T-cell (primary cell): ENCODE measurements at regions not wholly inside any gene's neighbourhood (a gene's known extent, or its start where the extent isn't known, plus 50 kb on each side); places are given as distances from the start of the nearest gene placed in this dataset.
"Not testable (repeated sequence)": the region's sequence is repeated elsewhere in the genome, so short reads cannot be mapped to it uniquely, and the experiment has no call there.

Experiments
- ATAC-seq, 4 experiments: fragments of 200-7000 bp in 3 of 4; fragments of 150-1000 bp in 1 of 4; cut with Tn5 transposase; replicated peaks in 1 of 4; 1 replicate in 3 of 4; 2 replicates in 1 of 4; pipeline ENCODE4 v1.10.0; 2021; ENCODE audit warnings: moderate library complexity in 3 of 4, mild to moderate bottlenecking in 2 of 4, moderate number of reproducible peaks in 1 of 4
- CTCF ChIA-PET, 2 donors: fragments of 300-600 bp; sonication (Branson Sonifier 250); formaldehyde crosslinking; loops; one replicate each; lab custom pipeline; 2022; ENCODE audit warnings: antibody characterized with exemption in 2 of 2; lab: Charles Lee
- POLR2A ChIA-PET, 2 donors: fragments of 300-600 bp; sonication (Branson Sonifier 250); formaldehyde crosslinking; loops; one replicate each; lab custom pipeline; 2022; ENCODE audit warnings: antibody characterized with exemption in 2 of 2; lab: Charles Lee
- DNase-seq, 35 experiments: peaks; one replicate each; pipeline versions ENCODE4 v3.0.0 to v3.0.0-alpha.2; 2013 to 2023
- H3K27ac ChIP-seq: one replicate; pipeline ENCODE4 v1.5.1; 2013; ENCODE audit warnings: low read length
- H3K27me3 ChIP-seq, 2 experiments: replicated peaks in 1 of 2; 1 replicate in 1 of 2; 2 replicates in 1 of 2; pipeline versions ENCODE4 v1.6.1 to v1.7.0; 2013; ENCODE audit warnings: low read length in 1 of 2, mixed read lengths in 1 of 2; ENCODE audit not compliant: control insufficient read depth in 2 of 2, insufficient read depth in 2 of 2; ENCODE audit errors: extremely low read depth in 1 of 2
- H3K36me3 ChIP-seq, 2 donors: 1 replicate in 1 of 2; 2 replicates in 1 of 2; pipeline versions ENCODE4 v1.6.1 to v1.7.0; 2013; ENCODE audit warnings: low read length in 1 of 2; ENCODE audit not compliant: control insufficient read depth in 2 of 2, insufficient read depth in 1 of 2; ENCODE audit errors: extremely low read depth in 1 of 2
- H3K4me1 ChIP-seq, 2 experiments: 1 replicate in 1 of 2; 2 replicates in 1 of 2; pipeline versions ENCODE4 v1.6.1 to v1.7.0; 2013; ENCODE audit warnings: low read length in 2 of 2, mixed read lengths in 1 of 2; ENCODE audit not compliant: insufficient read depth in 2 of 2, control insufficient read depth in 1 of 2; ENCODE audit errors: extremely low read depth in 1 of 2
- H3K4me3 ChIP-seq, 2 donors: 1 replicate in 1 of 2; 2 replicates in 1 of 2; pipeline versions ENCODE4 v1.5.1 to v1.7.0; 2013; ENCODE audit warnings: mild to moderate bottlenecking in 2 of 2, low read length in 1 of 2, moderate library complexity in 1 of 2; ENCODE audit not compliant: control insufficient read depth in 1 of 2; ENCODE audit errors: extremely low read depth in 1 of 2
- H3K9me3 ChIP-seq: 2 replicates; pipeline ENCODE4 v1.7.0; 2013
- H3K27ac Mint-ChIP-seq, 2 donors: one replicate each; pipeline ENCODE4 v1.8.0; 2020 to 2021; ENCODE audit warnings: mild to moderate bottlenecking in 2 of 2, mixed read lengths in 2 of 2
- H3K27me3 Mint-ChIP-seq, 2 donors: one replicate each; pipeline ENCODE4 v1.8.0; 2021 to 2022; ENCODE audit warnings: mixed read lengths in 2 of 2
- H3K36me3 Mint-ChIP-seq: one replicate; pipeline ENCODE4 v1.8.0; 2021; ENCODE audit warnings: mixed read lengths
- H3K4me1 Mint-ChIP-seq, 3 donors: one replicate each; pipeline ENCODE4 v1.8.0; 2020 to 2022; ENCODE audit warnings: mixed read lengths in 3 of 3, mild to moderate bottlenecking in 1 of 3
- H3K4me3 Mint-ChIP-seq, 3 donors: one replicate each; pipeline ENCODE4 v1.8.0; 2020 to 2022; ENCODE audit warnings: mild to moderate bottlenecking in 3 of 3, mixed read lengths in 3 of 3, moderate library complexity in 3 of 3
- H3K9me3 Mint-ChIP-seq, 3 donors: one replicate each; pipeline ENCODE4 v1.8.0; 2020 to 2022; ENCODE audit warnings: mixed read lengths in 3 of 3
- WGBS: methylation state at CpG from one replicate; pipeline ENCODE4 v1.1.5; 2013; ENCODE audit warnings: missing lambda C conversion rate; ENCODE audit not compliant: insufficient coverage; 5-methylcytosine and 5-hydroxymethylcytosine counted together

DNA sequence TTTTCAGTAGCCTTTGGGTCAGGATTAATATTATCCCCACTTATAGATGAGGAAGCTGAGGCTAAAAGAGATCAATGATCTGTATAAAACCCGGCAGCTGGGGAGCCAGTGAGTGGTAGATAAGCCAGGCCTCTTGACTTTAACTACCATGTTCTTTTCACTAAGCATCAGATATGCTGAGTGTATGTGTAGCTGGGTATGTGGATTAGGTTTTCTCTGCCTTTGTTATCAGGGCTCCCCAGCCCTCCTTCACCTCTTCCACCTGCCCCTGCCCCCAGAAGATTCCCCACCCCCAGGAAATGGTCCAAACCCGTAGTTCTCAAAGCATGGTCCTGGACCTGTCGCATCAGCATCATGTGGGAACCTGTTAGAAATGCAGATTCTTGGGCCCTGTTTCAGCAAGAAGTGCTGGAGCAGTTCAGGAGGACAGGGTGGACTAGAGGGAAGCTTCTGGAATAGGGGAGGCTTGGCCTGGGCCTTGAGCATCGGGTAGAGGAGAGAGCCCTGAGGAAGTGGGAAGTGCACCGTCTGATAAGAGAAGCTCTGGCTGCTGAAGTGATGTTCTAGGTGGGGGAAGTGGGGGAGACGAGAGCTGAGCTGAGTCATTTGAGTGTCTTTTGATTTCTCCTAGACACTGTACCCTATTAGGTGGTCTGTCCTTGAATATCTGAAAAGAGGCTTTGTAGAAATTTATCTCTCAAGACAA lies 101.3 kb downstream of the HIF1AN start:
- Mint-ChIP-seq H3K9me3 (no peaks in the 10 kb centered on the region), H3K27me3 (peaks cover 53 to 68% of the 10 kb centered on the region in 2 donors), H3K4me1 (no peaks in the 10 kb centered on the region), H3K4me3 (no peak overlapping the region), H3K36me3 (no peaks in the 10 kb centered on the region), H3K27ac (no peak overlapping the region)
- Histone ChIP-seq H3K9me3 (no peaks in the 10 kb centered on the region), H3K27me3 (peaks cover 8 to 49% of the 10 kb centered on the region in 2 experiments), H3K36me3 (no peaks in the 10 kb centered on the region), H3K4me3 (no peak overlapping the region), H3K4me1 (no peaks in the 10 kb centered on the region), H3K27ac (no peak overlapping the region)
- no CpG with 5 or more reads among the region's 6 CpGs for WGBS
- ATAC-seq (no peak), DNase-seq (no peak)
- ChIA-PET POLR2A (no interaction called here), CTCF (no interaction called here)

- Histone ChIP-seq H3K4me1 (no peaks in the 10 kb centered on the region), H3K36me3 (no peaks in the 10 kb centered on the region), H3K27me3 (peaks cover 8 to 56% of the 10 kb centered on the region in 2 experiments), H3K9me3 (no peaks in the 10 kb centered on the region), H3K27ac (no peak overlapping the region), H3K4me3 (no peak overlapping the region)
- H3K4me1 Mint-ChIP-seq: no peaks in the 10 kb centered on the region
- no peak overlapping the region for H3K27ac Mint-ChIP-seq
- peaks cover 56 to 71% of the 10 kb centered on the region in 2 donors for H3K27me3 Mint-ChIP-seq
- ChIA-PET CTCF (no interaction called here), POLR2A (no interaction called here)
- H3K4me3 Mint-ChIP-seq: no peak overlapping the region
- no peaks in the 10 kb centered on the region for H3K9me3 Mint-ChIP-seq
- ATAC-seq (no peak), DNase-seq (no peak)
- H3K36me3 Mint-ChIP-seq: no peaks in the 10 kb centered on the region
- 15% methylated on average over 8 of the region's 9 CpGs for WGBS
Observed at GRCh38 chr10:100637785-100638184, 102.0 kb downstream of the HIF1AN start.

DNA sequence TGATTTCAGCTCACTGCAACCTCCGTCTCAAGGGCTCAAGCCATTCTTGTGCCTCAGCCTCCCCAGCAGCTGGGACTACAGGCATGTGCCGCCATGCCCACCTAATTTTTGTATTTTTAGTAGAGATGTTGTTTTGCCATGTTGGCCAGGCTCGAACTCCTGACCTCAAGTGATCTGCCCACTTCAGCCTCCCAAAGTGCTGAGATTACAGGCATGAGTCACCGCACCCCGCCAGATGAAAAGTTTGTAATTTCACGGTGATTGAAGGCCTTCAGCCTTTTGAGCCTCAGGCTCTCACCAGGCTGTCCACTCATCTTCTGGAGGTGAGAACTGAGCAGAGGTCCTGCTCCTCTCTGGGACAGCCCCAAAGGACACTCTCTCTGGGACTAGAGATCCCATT lies 103.2 kb downstream of the HIF1AN start:
- H3K4me3 Mint-ChIP-seq, H3K9me3 Mint-ChIP-seq, H3K4me1 ChIP-seq, H3K36me3 ChIP-seq, H3K36me3 Mint-ChIP-seq, H3K27ac Mint-ChIP-seq, H3K4me1 Mint-ChIP-seq, H3K27ac ChIP-seq, H3K9me3 ChIP-seq, CTCF ChIA-PET, DNase-seq, ATAC-seq, POLR2A ChIA-PET, H3K4me3 ChIP-seq: not testable (repeated sequence)
- H3K27me3 Mint-ChIP-seq: peaks cover 64 to 75% of the 10 kb centered on the region in 2 donors
- 70% methylated on average over 5 of the region's 6 CpGs for WGBS
- H3K27me3 ChIP-seq: peaks cover 8 to 61% of the 10 kb centered on the region in 2 experiments

- H3K36me3 Mint-ChIP-seq: no peaks in the 10 kb centered on the region
- Histone ChIP-seq H3K36me3 (no peaks in the 10 kb centered on the region), H3K4me1 (no peaks in the 10 kb centered on the region), H3K4me3 (no peak overlapping the region), H3K9me3 (no peaks in the 10 kb centered on the region), H3K27ac (no peak overlapping the region), H3K27me3 (peaks cover 4 to 64% of the 10 kb centered on the region in 2 experiments)
- peaks cover 67 to 73% of the 10 kb centered on the region in 2 donors for H3K27me3 Mint-ChIP-seq
- 20% methylated on average over 7 of the region's 9 CpGs for WGBS
- DNase-seq (no peak), ATAC-seq (no peak)
- CTCF ChIA-PET: no interaction called here
- H3K4me3 Mint-ChIP-seq: no peak overlapping the region
- POLR2A ChIA-PET: no interaction called here
- H3K4me1 Mint-ChIP-seq: no peaks in the 10 kb centered on the region
- no peak overlapping the region for H3K27ac Mint-ChIP-seq
- H3K9me3 Mint-ChIP-seq: no peaks in the 10 kb centered on the region
Observed at GRCh38 chr10:100642295-100642994, 102.9 kb upstream of the PAX2 start.

DNA sequence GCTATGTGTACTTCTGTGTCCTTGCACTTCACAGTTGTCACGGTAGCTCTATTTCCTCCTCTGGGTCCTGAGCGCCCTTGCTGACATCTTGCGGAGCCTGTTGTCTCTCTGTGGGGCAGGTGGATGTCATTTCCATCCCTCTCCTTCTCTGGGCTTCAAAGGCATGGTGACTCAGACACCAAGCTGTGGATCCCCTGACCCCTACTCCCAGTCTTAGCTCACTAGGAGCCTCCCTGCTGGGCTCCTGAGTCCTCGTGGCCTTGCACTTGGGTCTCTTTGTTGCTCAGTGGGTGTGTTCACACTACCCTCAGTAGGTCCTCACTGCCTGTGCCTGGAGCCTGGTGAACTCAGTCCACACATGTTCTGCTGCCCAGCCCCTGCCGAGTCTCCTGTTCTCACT lies 100.3 kb upstream of the PAX2 start:
- Histone ChIP-seq H3K9me3 (no peaks in the 10 kb centered on the region), H3K36me3 (no peaks in the 10 kb centered on the region), H3K27me3 (peaks cover 0 to 43% of the 10 kb centered on the region in 2 experiments), H3K27ac (no peak overlapping the region), H3K4me1 (no peaks in the 10 kb centered on the region), H3K4me3 (no peak overlapping the region)
- Mint-ChIP-seq H3K4me3 (no peak overlapping the region), H3K27me3 (peaks cover 64 to 67% of the 10 kb centered on the region in 2 donors), H3K9me3 (no peaks in the 10 kb centered on the region), H3K4me1 (no peaks in the 10 kb centered on the region), H3K27ac (no peak overlapping the region), H3K36me3 (no peaks in the 10 kb centered on the region)
- ChIA-PET POLR2A (no interaction called here), CTCF (interaction anchor here (0.6 to 0.7 kb wide), 2 partner anchors 44 to 278 kb away, joined by 3 read pairs; no protein-coding TSS in a partner anchor)
- no peak for DNase-seq
- 57% methylated on average over 3 of the region's 5 CpGs for WGBS
- ATAC-seq: no peak

DNA sequence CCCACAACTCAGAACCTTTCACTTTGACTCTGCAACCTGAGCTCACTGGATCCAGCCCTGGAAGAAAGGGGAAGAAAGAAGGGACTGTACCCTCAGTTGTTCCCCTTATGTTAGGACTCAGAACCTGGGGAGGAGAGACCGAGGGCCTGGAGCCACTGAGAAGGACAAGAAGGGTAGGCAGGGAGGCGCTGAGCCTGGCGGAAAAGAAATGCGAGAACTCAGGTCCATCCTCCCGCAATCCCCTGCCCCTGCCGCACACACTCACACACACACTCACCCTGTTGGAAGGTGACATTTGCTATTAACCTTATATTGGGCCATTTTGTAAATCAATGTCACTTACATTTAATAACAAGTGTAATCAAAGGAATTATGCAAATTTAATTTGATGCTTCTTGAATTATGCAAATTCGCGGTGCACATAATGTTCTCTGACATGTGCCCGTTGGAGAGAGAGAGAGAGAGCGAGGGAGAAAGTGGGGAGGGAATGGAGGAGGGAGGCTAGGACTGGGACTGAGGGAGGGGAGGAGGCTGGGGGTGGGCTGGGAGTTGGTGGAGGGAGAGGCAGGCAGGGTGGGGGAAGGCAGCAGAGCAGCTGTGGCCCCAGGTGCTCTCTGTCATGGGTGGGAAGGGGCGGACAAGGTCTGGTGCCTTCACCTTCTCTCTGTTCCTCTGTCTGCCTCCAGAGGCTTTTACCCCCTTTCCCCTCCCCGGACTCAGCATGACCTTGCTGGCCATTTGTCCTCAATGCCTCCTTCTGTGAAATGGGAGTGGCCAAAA lies 99.6 kb upstream of the PAX2 start:
- no peak overlapping the region for H3K4me3 Mint-ChIP-seq
- WGBS: 52% methylated on average over 4 of the region's 12 CpGs
- H3K9me3 Mint-ChIP-seq: no peaks in the 10 kb centered on the region
- Histone ChIP-seq H3K36me3 (no peaks in the 10 kb centered on the region), H3K27me3 (peaks cover 0 to 44% of the 10 kb centered on the region in 2 experiments), H3K27ac (no peak overlapping the region), H3K4me1 (no peaks in the 10 kb centered on the region), H3K9me3 (no peaks in the 10 kb centered on the region), H3K4me3 (no peak overlapping the region)
- ATAC-seq (no peak), DNase-seq (no peak)
- no peak overlapping the region for H3K27ac Mint-ChIP-seq
- peaks cover 67 to 72% of the 10 kb centered on the region in 2 donors for H3K27me3 Mint-ChIP-seq
- ChIA-PET POLR2A (no interaction called here), CTCF (interaction anchor here (0.6 to 0.7 kb wide), 2 partner anchors 45 to 278 kb away, joined by 3 read pairs; no protein-coding TSS in a partner anchor)
- no peaks in the 10 kb centered on the region for H3K4me1 Mint-ChIP-seq
- no peaks in the 10 kb centered on the region for H3K36me3 Mint-ChIP-seq
